H1 (cell line): ENCODE measurements at regions not wholly inside any gene's neighbourhood (a gene's known extent, or its start where the extent isn't known, plus 50 kb on each side); places are given as distances from the start of the nearest gene placed in this dataset.

Experiments
- BRCA1 ChIP-seq: IDR thresholded peaks from 2 replicates; pipeline ENCODE4 v1.6.1; 2012; ENCODE audit warnings: low read depth, low read length, improper control_type of control experiment
- CHD7 ChIP-seq: fragments of 300-600 bp; sonication (generic); IDR thresholded peaks from 2 replicates; pipeline ENCODE4 v1.7.1; 2012; ENCODE audit warnings: low read length, moderate library complexity, mild to moderate bottlenecking, inconsistent platforms; ENCODE audit not compliant: insufficient replicate concordance
- TBP ChIP-seq: IDR thresholded peaks from 2 replicates; pipeline ENCODE4 v1.6.1; 2011; ENCODE audit warnings: low read depth, low read length, improper control_type of control experiment
- TCF12 ChIP-seq: IDR thresholded peaks from 2 replicates; pipeline ENCODE4 v1.6.1; 2011; ENCODE audit warnings: low read depth, mild to moderate bottlenecking, low read length
- ZNF274 ChIP-seq: IDR thresholded peaks from 2 replicates; pipeline ENCODE4 v1.7.0; 2012; ENCODE audit warnings: low read length, borderline replicate concordance; ENCODE audit errors: extremely low read depth

DNA sequence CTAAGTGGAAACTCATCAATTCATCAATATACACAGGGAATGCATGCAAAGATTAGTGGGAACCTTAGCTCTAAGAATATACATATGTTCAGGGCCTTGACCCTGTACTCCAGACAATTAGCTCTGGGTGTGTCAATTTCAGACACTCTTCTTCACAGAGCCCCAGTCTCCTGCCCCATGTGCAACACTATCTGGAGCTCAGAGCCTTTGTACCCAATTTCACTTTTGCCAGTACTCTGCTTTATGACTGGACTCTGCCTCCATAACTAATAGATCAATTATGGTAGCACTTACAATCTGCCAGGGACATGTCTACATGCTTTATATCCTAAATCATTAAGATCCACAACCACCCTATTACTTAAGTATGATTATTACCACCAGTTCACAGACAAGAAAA, 152.5 kb upstream of the PLEKHG7 start (continued):
- no peak for TF ChIP-seq CHD7
- TF ChIP-seq BRCA1 = no peak
- TF ChIP-seq TBP = no peak
- no peak for TF ChIP-seq TCF12
- TF ChIP-seq ZNF274 = no peak
